Mesenchymal stem cell (in vitro differentiated cells and primary cell): ENCODE measurements at regions not wholly inside any gene's neighbourhood (a gene's known extent, or its start where the extent isn't known, plus 50 kb on each side); places are given as distances from the start of the nearest gene placed in this dataset.

Source experiments
- DNase-seq: peaks from one replicate; pipeline ENCODE4 v3.0.0-alpha.2; 2013
- H2AFZ ChIP-seq: one replicate; pipeline ENCODE4 v1.6.1; 2013; ENCODE audit warnings: low read depth, mild to moderate bottlenecking, control low read depth, inconsistent platforms, low read length, moderate library complexity
- H2AK5ac ChIP-seq: 2 replicates; pipeline ENCODE4 v1.6.1; 2013; ENCODE audit warnings: low read length, moderate library complexity, mild to moderate bottlenecking, inconsistent platforms; ENCODE audit not compliant: severe bottlenecking
- H2BK120ac ChIP-seq: one replicate; pipeline ENCODE4 v1.6.1; 2013; ENCODE audit warnings: low read depth, mild to moderate bottlenecking, inconsistent platforms, low read length, moderate library complexity
- H2BK12ac ChIP-seq, 2 experiments: one replicate each; pipeline ENCODE4 v1.6.1; 2013; ENCODE audit warnings: inconsistent platforms in 2 of 2, low read length in 2 of 2, mild to moderate bottlenecking in 2 of 2, moderate library complexity in 2 of 2, control low read depth in 1 of 2
- H2BK15ac ChIP-seq: one replicate; pipeline ENCODE4 v1.6.1; 2013; ENCODE audit warnings: mild to moderate bottlenecking, low read depth, inconsistent platforms; ENCODE audit not compliant: poor library complexity, severe bottlenecking
- H2BK5ac ChIP-seq: 2 replicates; pipeline ENCODE4 v1.6.1; 2013; ENCODE audit warnings: low read depth, mild to moderate bottlenecking, low read length, control low read depth, inconsistent platforms; ENCODE audit not compliant: poor library complexity, severe bottlenecking
- H3K14ac ChIP-seq, 2 experiments: one replicate each; pipeline ENCODE4 v1.6.1; 2013; ENCODE audit warnings: inconsistent platforms in 2 of 2, low read length in 2 of 2, control low read depth in 1 of 2, mild to moderate bottlenecking in 1 of 2, moderate library complexity in 1 of 2
- H3K18ac ChIP-seq, 2 experiments: one replicate each; pipeline ENCODE4 v1.6.1; 2013; ENCODE audit warnings: inconsistent platforms in 2 of 2, low read length in 2 of 2, control low read depth in 1 of 2, low read depth in 1 of 2, mild to moderate bottlenecking in 1 of 2
- H3K23ac ChIP-seq, 2 experiments: one replicate each; pipeline ENCODE4 v1.6.1; 2013; ENCODE audit warnings: inconsistent platforms in 2 of 2, low read length in 2 of 2, mild to moderate bottlenecking in 2 of 2, moderate library complexity in 2 of 2, control low read depth in 1 of 2
- H3K27ac ChIP-seq: 2 replicates; pipeline ENCODE4 v1.5.1; 2013; ENCODE audit warnings: mild to moderate bottlenecking, moderate library complexity, low read length, control low read depth, inconsistent platforms; ENCODE audit not compliant: poor library complexity, severe bottlenecking
- H3K27me3 ChIP-seq, 2 experiments: 2 replicates each; pipeline versions ENCODE4 v1.6.1 to v1.7.0; 2013; ENCODE audit warnings: low read length in 2 of 2, mild to moderate bottlenecking in 2 of 2, moderate library complexity in 2 of 2, control low read depth in 1 of 2, inconsistent platforms in 1 of 2; ENCODE audit not compliant: control insufficient read depth in 1 of 2, insufficient read depth in 1 of 2
- H3K36me3 ChIP-seq, 2 experiments: 2 replicates each; pipeline versions ENCODE4 v1.6.1 to v1.7.0; 2013; ENCODE audit warnings: low read length in 2 of 2, control low read depth in 1 of 2, inconsistent platforms in 1 of 2, low read depth in 1 of 2, mild to moderate bottlenecking in 1 of 2; ENCODE audit not compliant: insufficient read depth in 2 of 2, control insufficient read depth in 1 of 2
- H3K4ac ChIP-seq, 2 experiments: one replicate each; pipeline ENCODE4 v1.6.1; 2013; ENCODE audit warnings: inconsistent platforms in 2 of 2, low read length in 2 of 2, mild to moderate bottlenecking in 2 of 2, moderate library complexity in 2 of 2, control low read depth in 1 of 2, low read depth in 1 of 2
- H3K4me1 ChIP-seq: 2 replicates; pipeline ENCODE4 v1.6.1; 2013; ENCODE audit warnings: low read depth, low read length, control low read depth; ENCODE audit not compliant: control insufficient read depth, insufficient read depth
- H3K4me2 ChIP-seq: 2 replicates; pipeline ENCODE4 v1.6.1; 2013; ENCODE audit warnings: low read length, mild to moderate bottlenecking, inconsistent platforms; ENCODE audit not compliant: poor library complexity, severe bottlenecking
- H3K4me3 ChIP-seq, 2 experiments: 2 replicates each; pipeline versions ENCODE4 v1.5.1 to v1.7.0; 2013; ENCODE audit warnings: low read length in 2 of 2, mild to moderate bottlenecking in 2 of 2, control low read depth in 1 of 2, low read depth in 1 of 2; ENCODE audit not compliant: insufficient read depth in 1 of 2
- H3K79me1 ChIP-seq: replicated peaks from 2 replicates; pipeline ENCODE4 v1.6.1; 2013; ENCODE audit warnings: mild to moderate bottlenecking, control low read depth, low read length, inconsistent platforms; ENCODE audit not compliant: poor library complexity, severe bottlenecking
- H3K9ac ChIP-seq: 2 replicates; pipeline ENCODE4 v1.7.0; 2013; ENCODE audit warnings: mild to moderate bottlenecking, low read length, moderate library complexity
- H3K9me3 ChIP-seq: 2 replicates; pipeline ENCODE4 v1.7.0; 2013; ENCODE audit warnings: mild to moderate bottlenecking, low read length; ENCODE audit not compliant: control insufficient read depth
- H4K8ac ChIP-seq: one replicate; pipeline ENCODE4 v1.6.1; 2013; ENCODE audit warnings: inconsistent platforms, mild to moderate bottlenecking, low read length, moderate library complexity
- H4K91ac ChIP-seq: one replicate; pipeline ENCODE4 v1.6.1; 2013; ENCODE audit warnings: mild to moderate bottlenecking, low read length, inconsistent platforms
- WGBS: methylation state at CpG from one replicate; pipeline ENCODE4 v1.1.7; 2013; ENCODE audit warnings: mixed read lengths; 5-methylcytosine and 5-hydroxymethylcytosine counted together

- H4K8ac ChIP-seq, result no peak overlapping the region
- H2BK12ac ChIP-seq, result no peak overlapping the region
- no peak overlapping the region for H3K9ac ChIP-seq
- no peak for DNase-seq
- peak overlapping the region in 1 of 2 experiments; percentile 81 for H3K14ac ChIP-seq
- no peak overlapping the region for H3K4me3 ChIP-seq
- H2BK15ac ChIP-seq, result no peak overlapping the region
- no peak overlapping the region for H2AFZ ChIP-seq
- peak overlapping the region in 1 of 2 experiments; percentile 41 for H3K4ac ChIP-seq
- H3K27me3 ChIP-seq, result no peaks in the 10 kb centered on the region
- H3K27ac ChIP-seq, result no peak overlapping the region
- no peak overlapping the region for H2BK120ac ChIP-seq
- no peak overlapping the region for H2BK5ac ChIP-seq
- no peaks in the 10 kb centered on the region for H3K9me3 ChIP-seq
- H3K4me1 ChIP-seq, result peaks cover 2% of the 10 kb centered on the region
- 89% methylated on average over 5 of the region's 5 CpGs for WGBS
- H2AK5ac ChIP-seq, result no peak overlapping the region
- H3K36me3 ChIP-seq, result no peaks in the 10 kb centered on the region
- H3K4me2 ChIP-seq, result no peak overlapping the region
- no peak overlapping the region for H3K23ac ChIP-seq
- H3K79me1 ChIP-seq, result no peaks in the 10 kb centered on the region
- H4K91ac ChIP-seq, result peak overlapping the region; percentile 18
- H3K18ac ChIP-seq, result peak overlapping the region; percentile 9 to 80
Observed at GRCh38 chr13:77986713-77987112, 68.1 kb upstream of the EDNRB start.

- WGBS, result 66% methylated on average over 3 of the region's 3 CpGs
- no peak overlapping the region for H2BK15ac ChIP-seq
Observed at GRCh38 chr13:77985866-77986636, 67.4 kb upstream of the EDNRB start.

GRCh38 chr13:77981281-77981881, 62.8 kb upstream of the EDNRB start:
- Histone ChIP-seq H3K18ac (peak overlapping the region in 1 of 2 experiments; percentile 62), H2AFZ (no peak overlapping the region), H3K27me3 (no peaks in the 10 kb centered on the region), H4K8ac (no peak overlapping the region), H3K4ac (peak overlapping the region in 1 of 2 experiments; percentile 61), H4K91ac (no peak overlapping the region), H3K23ac (no peak overlapping the region), H2BK120ac (no peak overlapping the region), H2AK5ac (no peak overlapping the region), H3K36me3 (no peaks in the 10 kb centered on the region), H3K27ac (no peak overlapping the region), H3K4me2 (no peak overlapping the region), H3K9me3 (no peaks in the 10 kb centered on the region), H2BK15ac (no peak overlapping the region), H2BK12ac (peak overlapping the region in 1 of 2 experiments; percentile 52), H3K9ac (peak overlapping the region; percentile 76), H2BK5ac (no peak overlapping the region), H3K4me3 (peak overlapping the region in 1 of 2 experiments; percentile 31), H3K14ac (no peak overlapping the region), H3K4me1 (no peaks in the 10 kb centered on the region), H3K79me1 (no peaks in the 10 kb centered on the region)
- peak; percentile 31 for DNase-seq
- no CpG with 5 or more reads among the region's 1 CpG for WGBS

More at GRCh38 chr13:77985866-77986636, 67.4 kb upstream of the EDNRB start:
- H3K4me3 ChIP-seq, result no peak overlapping the region
- H2BK120ac ChIP-seq, result no peak overlapping the region
- H3K27me3 ChIP-seq, result no peaks in the 10 kb centered on the region
- H3K36me3 ChIP-seq, result no peaks in the 10 kb centered on the region
- H3K9ac ChIP-seq, result no peak overlapping the region
- no peak overlapping the region for H2BK5ac ChIP-seq
- H2AFZ ChIP-seq, result no peak overlapping the region
- no peak overlapping the region for H2AK5ac ChIP-seq
- H3K23ac ChIP-seq, result no peak overlapping the region
- H4K8ac ChIP-seq, result no peak overlapping the region
- no peak overlapping the region for H4K91ac ChIP-seq
- no peak overlapping the region for H3K18ac ChIP-seq
- H2BK12ac ChIP-seq, result no peak overlapping the region
- H3K4me2 ChIP-seq, result no peak overlapping the region
- H3K4ac ChIP-seq, result no peak overlapping the region
- DNase-seq, result no peak
- no peak overlapping the region for H3K27ac ChIP-seq
- peaks cover 2% of the 10 kb centered on the region for H3K4me1 ChIP-seq
- H3K9me3 ChIP-seq, result no peaks in the 10 kb centered on the region
- H3K14ac ChIP-seq, result no peak overlapping the region
- H3K79me1 ChIP-seq, result no peaks in the 10 kb centered on the region

- Histone ChIP-seq H3K23ac (no peak overlapping the region), H3K27me3 (no peaks in the 10 kb centered on the region)
Observed at GRCh38 chr13:77980592-77980991, 62.0 kb upstream of the EDNRB start.

More at GRCh38 chr13:77980592-77980991, 62.0 kb upstream of the EDNRB start:
- Histone ChIP-seq H2BK12ac (no peak overlapping the region), H3K27ac (no peak overlapping the region), H3K36me3 (no peaks in the 10 kb centered on the region), H3K9ac (peak overlapping the region; percentile 76), H3K14ac (no peak overlapping the region), H2BK120ac (peak overlapping the region; percentile 61), H4K91ac (no peak overlapping the region), H2BK5ac (no peak overlapping the region), H3K4me2 (no peak overlapping the region), H3K4me3 (peak overlapping the region in 1 of 2 experiments; percentile 31), H3K18ac (no peak overlapping the region), H2AFZ (no peak overlapping the region), H2AK5ac (no peak overlapping the region), H2BK15ac (no peak overlapping the region), H3K4me1 (no peaks in the 10 kb centered on the region), H4K8ac (no peak overlapping the region), H3K4ac (no peak overlapping the region), H3K79me1 (no peaks in the 10 kb centered on the region), H3K9me3 (no peaks in the 10 kb centered on the region)
- 9% methylated on average over 2 of the region's 2 CpGs for WGBS
- peak; percentile 88 for DNase-seq
